ENCODE measurements at regions not wholly inside any gene's neighbourhood (a gene's known extent, or its start where the extent isn't known, plus 50 kb on each side); places are given as distances from the start of the nearest gene placed in this dataset.
A peak's percentile ranks its signal among the peaks of the same experiment; 100 is the strongest.

GRCh38 chr6:235763-236360 is 56.4 kb upstream of the DUSP22 start:
- DNase-seq (ENCODE audit: low read depth) = peak; percentile 47
- TF ChIP-seq CTCF (IDR thresholded peaks at IDR 0.05; ENCODE audit: insufficient read depth, low read depth, low read length) = no peak
- peak overlapping the region; percentile 43 for H3K4me3 ChIP-seq (ENCODE audit: low read depth, low read length)

GRCh38 chr6:236519-236918 is 55.8 kb upstream of the DUSP22 start:
- no peak overlapping the region for H3K4me3 ChIP-seq (ENCODE audit: low read depth, low read length)
- no peak for TF ChIP-seq CTCF (IDR thresholded peaks at IDR 0.05; ENCODE audit: insufficient read depth, low read depth, low read length)
- DNase-seq (ENCODE audit: low read depth) = no peak

- no peak overlapping the region for H3K4me3 ChIP-seq (ENCODE audit: low read depth, low read length)
- no peak for DNase-seq (ENCODE audit: low read depth)
- TF ChIP-seq CTCF (IDR thresholded peaks at IDR 0.05; ENCODE audit: insufficient read depth, low read depth, low read length) = no peak
Measured at GRCh38 chr6:240151-240550, 52.1 kb upstream of the DUSP22 start.

- no peak overlapping the region for H3K4me3 ChIP-seq (ENCODE audit: low read depth, low read length)
- no peak for TF ChIP-seq CTCF (IDR thresholded peaks at IDR 0.05; ENCODE audit: insufficient read depth, low read depth, low read length)
- DNase-seq (ENCODE audit: low read depth) = no peak
Measured at GRCh38 chr6:241336-241865, 50.9 kb upstream of the DUSP22 start.
